GM18951 (cell line): ENCODE measurements at regions not wholly inside any gene's neighbourhood (a gene's known extent, or its start where the extent isn't known, plus 50 kb on each side); places are given as distances from the start of the nearest gene placed in this dataset.

ENCODE experiments used
- POLR2A ChIP-seq: IDR thresholded peaks from 4 replicates; pipeline ENCODE4 v1.6.1; 2011; ENCODE audit warnings: mild to moderate bottlenecking; ENCODE audit not compliant: insufficient read length, insufficient read depth; ENCODE audit errors: extremely low read depth
- in situ Hi-C: fragments of 300-500 bp; cut with MboI; formaldehyde crosslinking; loops from one replicate; pipeline ENCODE4 v1.12.0; 2022; ENCODE audit warnings: low sequenced_read_pairs, mixed read lengths, inconsistent platforms; ENCODE audit not compliant: unreplicated experiment

GRCh38 chr9:13485068-13485596 lies 205.6 kb upstream of the MPDZ start:
- TF ChIP-seq POLR2A = no peak
- in situ Hi-C loops = no loop called here

- in situ Hi-C loops = no loop called here
- no peak for TF ChIP-seq POLR2A
Measured at GRCh38 chr9:13484186-13484585, 204.7 kb upstream of the MPDZ start.

- no peak for TF ChIP-seq POLR2A
- in situ Hi-C loops = no loop called here
Measured at GRCh38 chr9:13481274-13481673, 201.8 kb upstream of the MPDZ start.

GRCh38 chr9:13480693-13481092 lies 201.2 kb upstream of the MPDZ start:
- in situ Hi-C loops = no loop called here
- no peak for TF ChIP-seq POLR2A

GRCh38 chr9:13479096-13479495 lies 199.6 kb upstream of the MPDZ start:
- in situ Hi-C loops = no loop called here
- TF ChIP-seq POLR2A = no peak

GRCh38 chr9:13478639-13479038 lies 199.1 kb upstream of the MPDZ start:
- TF ChIP-seq POLR2A = no peak
- in situ Hi-C loops = no loop called here

- TF ChIP-seq POLR2A = no peak
- in situ Hi-C loops = no loop called here
Measured at GRCh38 chr9:13478160-13478559, 198.7 kb upstream of the MPDZ start.

GRCh38 chr9:13470836-13471235 lies 191.3 kb upstream of the MPDZ start:
- in situ Hi-C loops = no loop called here
- no peak for TF ChIP-seq POLR2A

GRCh38 chr9:13467157-13467556 lies 187.7 kb upstream of the MPDZ start:
- in situ Hi-C loops = no loop called here
- no peak for TF ChIP-seq POLR2A

GRCh38 chr9:13461414-13461991 lies 182.0 kb upstream of the MPDZ start:
- no peak for TF ChIP-seq POLR2A
- in situ Hi-C loops = no loop called here

- in situ Hi-C loops = no loop called here
Measured at GRCh38 chr9:13459071-13459470, 179.6 kb upstream of the MPDZ start.

GRCh38 chr9:13457795-13458194 lies 178.3 kb upstream of the MPDZ start:
- no peak for TF ChIP-seq POLR2A
- in situ Hi-C loops = no loop called here

More at GRCh38 chr9:13459071-13459470, 179.6 kb upstream of the MPDZ start:
- no peak for TF ChIP-seq POLR2A

GRCh38 chr9:13450723-13451122 lies 171.2 kb upstream of the MPDZ start:
- no peak for TF ChIP-seq POLR2A
- in situ Hi-C loops = no loop called here

GRCh38 chr9:13448482-13448881 lies 169.0 kb upstream of the MPDZ start:
- TF ChIP-seq POLR2A = no peak
- in situ Hi-C loops = loop anchor here (25.0 kb wide), 1 partner anchor 914 kb away; no protein-coding TSS in a partner anchor
